ENCODE measurements at regions not wholly inside any gene's neighbourhood (a gene's known extent, or its start where the extent isn't known, plus 50 kb on each side); places are given as distances from the start of the nearest gene placed in this dataset.

DNA sequence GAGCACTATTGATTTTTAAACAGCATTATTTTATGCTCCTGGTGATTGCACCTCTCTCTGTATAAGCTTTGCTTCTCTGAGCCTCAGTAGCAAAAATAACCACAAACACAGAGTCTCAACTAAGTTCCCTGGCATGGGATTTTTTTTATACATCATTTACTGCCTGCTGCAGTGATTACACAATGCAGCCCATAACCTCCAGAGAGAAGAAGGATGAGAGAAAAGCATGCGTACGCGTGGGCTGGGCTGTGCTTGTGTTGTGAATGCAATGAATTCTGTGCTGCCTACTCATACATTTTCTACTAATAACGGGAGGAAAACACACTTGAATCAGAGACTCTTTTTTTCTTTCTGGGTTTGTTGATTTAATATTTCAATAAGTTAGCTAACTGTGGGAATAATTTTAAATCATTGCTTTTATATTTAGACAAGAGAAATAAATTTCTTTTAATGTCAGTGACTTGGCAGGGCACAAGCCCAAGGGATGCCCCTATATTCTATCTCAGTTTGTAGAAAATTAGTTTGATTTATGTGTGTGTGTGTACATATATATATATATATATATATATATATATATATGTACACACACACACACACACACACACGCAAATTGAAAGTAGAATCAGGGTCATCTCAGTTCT, 351.5 kb downstream of the MED10 start:
- TF ChIP-seq HDAC6 (IDR thresholded peaks at IDR 0.05; ENCODE audit: low read depth, low read length), result no peak
- no peak for TF ChIP-seq TAF1 (IDR thresholded peaks at IDR 0.05; ENCODE audit: low read depth, low read length)

All from H1 (cell line).